Hippocampal formation (tissue), 2 donors: ENCODE measurements at regions not wholly inside any gene's neighbourhood (a gene's known extent, or its start where the extent isn't known, plus 50 kb on each side); places are given as distances from the start of the nearest gene placed in this dataset.
"Not testable (repeated sequence)": the region's sequence is repeated elsewhere in the genome, so short reads cannot be mapped to it uniquely, and the experiment has no call there.

ENCODE experiments used
- DNase-seq, 2 donors: peaks; one replicate each; lab custom pipeline; 2025; lab: John Stamatoyannopoulos, UW

DNA sequence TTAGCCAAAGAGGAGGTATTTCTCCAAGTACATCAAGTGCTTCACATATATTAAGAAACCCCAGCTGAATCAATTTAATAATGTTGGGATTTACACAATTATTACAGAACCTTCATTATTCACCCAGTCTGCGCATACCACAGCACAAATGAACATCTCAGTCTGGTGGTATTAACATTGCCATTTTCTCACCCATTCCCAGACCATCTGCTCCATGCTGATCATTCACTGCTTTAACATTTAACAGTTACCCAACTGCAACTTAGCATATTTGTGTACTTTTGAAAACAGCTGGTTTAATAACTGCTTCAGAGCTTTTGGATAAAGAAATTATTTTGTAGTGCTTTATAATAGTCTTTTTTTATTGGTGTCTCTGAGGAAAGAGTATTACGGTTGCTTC, 1072.1 kb downstream of the NXPH1 start:
- DNase-seq = no peak

DNA sequence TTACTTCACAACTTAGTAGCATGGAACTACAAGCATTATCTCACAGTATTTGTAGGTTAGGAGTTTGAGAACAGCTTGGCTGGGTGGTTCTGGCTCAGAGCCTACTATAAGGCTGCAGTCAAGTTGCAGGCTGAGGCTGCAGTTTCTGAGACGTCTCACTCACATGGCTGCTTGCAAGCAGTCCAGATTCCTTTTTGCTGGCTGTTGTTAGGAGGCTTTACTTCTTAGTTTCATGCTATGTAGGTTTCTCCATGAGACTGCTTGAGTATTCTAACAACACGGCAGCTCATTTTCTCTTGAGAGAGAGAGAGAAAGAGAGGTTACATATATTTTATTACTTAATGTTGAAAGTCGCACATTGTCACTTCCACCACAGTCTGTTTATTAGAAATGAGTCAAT, 1073.9 kb downstream of the NXPH1 start:
- no peak for DNase-seq

DNA sequence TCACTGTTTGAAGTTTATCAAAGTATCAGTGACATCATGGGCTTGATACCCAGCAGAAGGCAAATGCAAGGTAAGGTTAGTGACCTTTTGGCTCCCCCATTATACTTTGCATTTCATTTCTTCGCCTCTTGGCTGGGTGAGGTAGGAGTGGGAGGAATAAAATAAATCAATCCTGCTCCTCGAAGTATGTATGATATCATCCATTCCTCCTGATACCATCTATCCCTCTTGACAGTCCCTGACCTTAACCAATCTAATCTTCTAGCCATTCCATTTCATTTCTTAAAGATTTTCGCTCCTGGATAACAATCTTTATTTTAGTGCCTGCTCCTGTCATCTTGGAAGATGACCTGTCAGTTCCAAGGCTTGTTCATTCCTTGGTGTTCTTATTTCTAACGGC, 1083.3 kb downstream of the NXPH1 start:
- DNase-seq = no peak

DNA sequence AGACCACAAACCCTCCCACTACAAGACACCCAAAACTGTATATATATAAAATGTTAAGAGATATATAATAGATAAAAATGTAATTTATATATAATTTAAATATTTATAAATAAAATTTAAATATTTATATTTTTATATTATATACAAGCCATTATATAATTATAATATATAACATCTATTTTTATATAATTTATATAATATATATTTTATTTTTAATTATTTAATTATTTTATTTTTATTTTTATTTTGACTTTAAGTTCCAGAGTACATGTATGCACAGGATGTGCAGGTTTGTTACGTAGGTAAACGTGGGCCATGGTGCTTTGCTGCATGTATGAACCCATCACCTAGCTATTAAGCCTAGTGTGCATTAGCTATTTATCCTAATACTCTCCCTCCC, 1090.2 kb downstream of the NXPH1 start:
- DNase-seq = no peak

DNA sequence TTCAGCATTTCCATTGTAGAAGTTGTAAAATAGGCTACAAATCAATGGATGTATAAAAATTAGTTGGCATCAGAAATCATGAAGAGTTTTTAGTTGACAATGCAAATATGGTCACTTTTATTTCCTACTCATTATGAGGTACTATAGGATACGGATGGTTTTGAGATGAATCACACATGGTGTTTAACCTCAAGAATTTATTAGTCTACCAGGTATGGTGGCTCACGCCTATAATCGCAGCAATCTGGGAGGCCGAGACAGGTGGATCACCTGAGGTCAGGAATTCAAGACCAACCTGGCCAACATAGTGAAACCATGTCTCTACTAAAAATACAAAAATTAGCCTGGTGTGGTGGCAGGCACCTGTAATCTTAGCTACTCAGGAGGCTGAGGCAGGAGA, 1119.0 kb downstream of the NXPH1 start:
- not testable (repeated sequence) for DNase-seq

DNA sequence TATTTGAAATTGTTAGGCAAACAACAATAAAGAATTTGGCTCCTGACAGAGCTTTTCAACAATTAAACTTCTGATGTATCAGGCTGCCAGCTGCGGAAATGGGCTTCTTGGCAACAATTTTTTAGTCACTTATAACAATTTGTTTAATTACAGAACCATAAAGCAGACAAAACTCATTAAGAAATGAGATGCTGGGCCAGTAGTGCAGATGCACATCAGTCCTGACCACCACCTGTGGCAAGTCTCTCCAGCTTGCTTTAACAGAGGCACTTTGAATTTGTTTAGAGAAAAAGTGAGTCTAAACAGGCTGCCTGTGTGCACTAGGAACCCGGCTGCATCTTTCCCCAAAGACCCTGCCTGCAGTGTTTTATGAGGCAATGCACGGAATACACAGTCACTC, 1124.4 kb downstream of the NXPH1 start:
- no peak for DNase-seq

DNA sequence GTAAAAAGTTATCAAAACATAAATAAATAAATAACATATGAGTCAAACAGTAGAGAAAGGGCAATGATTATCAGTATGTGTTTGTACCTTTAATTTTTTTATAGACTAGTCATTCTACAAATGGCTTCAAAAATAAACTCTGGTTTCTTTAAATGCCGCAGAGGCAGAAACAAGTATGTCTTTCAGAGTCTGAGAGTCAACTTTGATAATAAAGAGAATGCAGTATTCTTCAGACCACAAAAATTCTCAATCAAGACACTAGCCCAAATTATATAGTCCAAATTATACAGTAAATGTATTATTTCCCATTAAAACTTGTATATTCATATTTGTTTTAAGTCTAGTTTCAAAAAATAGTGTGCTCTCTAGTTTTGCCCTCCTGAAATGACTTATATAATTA, 1142.3 kb downstream of the NXPH1 start:
- no peak for DNase-seq

DNA sequence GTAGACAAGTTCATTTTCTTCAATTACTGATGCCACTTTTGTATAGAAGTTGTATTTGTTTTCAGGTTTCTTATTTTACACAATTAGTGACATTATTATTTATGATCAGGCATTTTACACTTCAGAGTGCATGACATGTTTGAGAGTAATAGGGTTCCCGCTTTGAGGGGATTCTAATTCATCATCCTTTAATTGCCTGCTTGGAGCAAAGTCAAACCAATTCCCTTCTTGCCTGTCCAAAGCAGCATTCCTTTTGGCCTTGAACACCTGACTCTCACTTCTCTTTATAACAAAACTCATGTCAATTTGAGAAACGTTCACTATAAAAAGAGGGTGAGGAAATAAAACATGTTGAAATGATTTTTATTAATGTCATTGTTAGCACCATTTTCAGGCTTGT, 1149.4 kb downstream of the NXPH1 start:
- no peak for DNase-seq

DNA sequence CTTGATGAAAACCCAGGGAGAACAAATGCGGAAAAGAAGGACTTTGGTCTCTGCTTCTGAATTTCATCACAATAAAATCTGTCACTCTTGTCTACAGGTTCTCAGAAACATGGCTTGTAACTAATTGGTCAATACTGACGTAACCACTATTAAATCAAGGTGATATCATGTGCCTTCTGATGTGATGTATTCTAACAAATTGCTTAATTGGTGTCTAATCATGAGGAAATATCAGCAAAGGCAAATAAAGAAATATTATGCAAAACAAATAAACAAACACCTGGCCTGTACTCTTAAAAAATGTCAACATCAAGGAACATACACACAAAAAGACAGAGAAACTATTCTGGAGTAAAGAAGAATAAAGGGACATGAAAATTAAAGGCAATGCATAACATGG, 1165.0 kb downstream of the NXPH1 start:
- DNase-seq = no peak

DNA sequence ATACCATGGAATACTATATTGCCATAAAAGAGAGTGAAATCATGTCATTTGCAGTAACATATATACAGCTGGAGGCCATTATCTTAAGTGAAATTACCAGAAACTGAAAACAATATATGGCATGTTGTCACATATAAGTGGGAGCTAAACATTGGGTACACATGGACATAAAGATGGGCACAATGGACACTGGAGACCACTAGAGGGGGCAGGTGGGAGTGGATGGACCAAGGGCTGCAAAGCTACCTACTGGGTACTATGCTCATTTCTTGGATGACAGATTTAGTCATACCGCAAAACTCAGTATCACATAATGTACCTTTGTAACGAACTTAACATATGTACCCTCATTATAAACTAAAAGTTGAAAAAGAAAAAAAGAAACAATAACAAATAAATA, 1167.6 kb downstream of the NXPH1 start:
- DNase-seq = no peak

DNA sequence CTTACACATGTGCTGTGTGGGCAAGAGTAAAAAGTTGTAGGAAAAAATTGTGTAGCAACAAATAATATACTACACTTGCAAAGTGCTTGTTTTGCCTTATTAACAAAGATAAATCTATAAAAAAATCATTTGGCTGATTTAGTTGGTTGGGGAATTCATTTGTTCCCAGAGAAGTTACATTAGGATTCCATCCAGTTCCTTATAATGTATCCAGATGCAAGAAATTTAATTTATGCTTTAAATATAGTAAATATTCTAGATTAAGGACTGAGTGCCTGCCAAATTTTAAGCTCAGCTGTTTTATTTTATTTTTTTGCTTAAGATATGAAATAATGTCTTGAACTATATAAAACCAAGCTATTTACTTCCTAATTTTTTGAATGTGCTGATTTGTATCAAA, 1169.9 kb downstream of the NXPH1 start:
- no peak for DNase-seq

DNA sequence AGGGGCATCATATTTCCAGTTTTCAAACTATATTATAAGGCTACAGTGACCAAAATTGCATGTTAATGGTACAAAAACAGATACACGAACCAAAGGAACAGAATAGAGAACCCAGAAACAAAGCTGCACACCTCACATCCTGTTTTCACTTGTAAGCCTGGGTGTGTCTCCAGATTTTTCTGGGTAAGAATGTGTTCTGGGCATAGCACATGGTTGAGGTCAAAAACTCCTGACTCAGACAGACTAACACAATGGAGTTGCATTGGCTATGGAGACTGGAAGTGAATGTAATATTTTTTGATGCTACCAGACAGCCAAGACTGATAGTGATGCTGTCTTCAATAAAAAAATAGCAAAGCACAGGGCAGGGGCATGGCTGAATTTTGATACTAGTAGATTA, 1175.2 kb downstream of the NXPH1 start:
- DNase-seq = no peak

DNA sequence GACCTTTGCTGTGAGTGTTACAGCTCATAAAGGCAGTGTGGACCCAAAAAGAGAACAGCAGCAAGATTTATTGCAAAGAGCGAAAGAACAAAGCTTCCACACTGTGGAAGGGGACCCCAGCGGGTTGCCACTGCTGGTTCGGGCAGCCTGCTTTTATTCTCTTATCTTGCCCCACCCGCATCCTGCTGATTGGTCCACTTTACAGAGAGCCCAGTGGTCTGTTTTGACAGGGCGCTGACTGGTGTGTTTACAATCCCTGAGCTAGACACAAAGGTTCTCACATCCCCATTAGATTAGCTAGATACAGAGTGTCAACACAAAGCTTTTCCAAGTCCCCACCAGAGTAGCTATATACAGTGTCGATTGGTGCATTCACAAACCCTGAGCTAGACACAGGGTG, 1187.5 kb downstream of the NXPH1 start:
- not testable (repeated sequence) for DNase-seq

DNA sequence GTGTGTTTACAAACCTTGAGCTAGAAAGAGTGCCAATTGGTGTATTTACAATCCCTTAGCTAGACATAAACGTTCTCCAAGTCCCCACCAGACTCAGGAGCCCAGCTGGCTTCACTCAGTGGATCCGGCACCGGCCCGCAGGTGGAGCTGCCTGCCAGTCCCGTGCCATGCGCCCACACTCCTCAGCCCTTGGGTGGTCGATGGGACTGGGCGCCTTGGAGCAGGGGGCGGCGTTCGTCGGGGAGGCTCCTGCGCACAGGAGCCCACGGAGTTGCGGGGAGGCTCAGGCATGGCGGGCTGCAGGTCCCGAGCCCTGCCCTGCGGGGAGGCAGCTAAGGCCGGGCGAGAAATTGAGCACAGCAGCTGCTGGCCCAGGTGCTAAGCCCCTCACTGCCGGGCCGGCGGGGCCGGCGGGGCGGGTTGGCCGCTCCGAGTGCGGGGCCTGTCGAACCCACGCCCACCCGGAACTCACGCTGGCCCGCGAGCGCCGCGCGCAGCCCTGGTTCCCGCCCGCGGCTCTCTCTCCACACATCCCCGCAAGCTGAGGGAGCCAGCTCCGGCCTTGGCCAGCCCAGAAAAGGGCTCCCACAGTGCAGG, 1188.0 kb downstream of the NXPH1 start:
- not testable (repeated sequence) for DNase-seq

DNA sequence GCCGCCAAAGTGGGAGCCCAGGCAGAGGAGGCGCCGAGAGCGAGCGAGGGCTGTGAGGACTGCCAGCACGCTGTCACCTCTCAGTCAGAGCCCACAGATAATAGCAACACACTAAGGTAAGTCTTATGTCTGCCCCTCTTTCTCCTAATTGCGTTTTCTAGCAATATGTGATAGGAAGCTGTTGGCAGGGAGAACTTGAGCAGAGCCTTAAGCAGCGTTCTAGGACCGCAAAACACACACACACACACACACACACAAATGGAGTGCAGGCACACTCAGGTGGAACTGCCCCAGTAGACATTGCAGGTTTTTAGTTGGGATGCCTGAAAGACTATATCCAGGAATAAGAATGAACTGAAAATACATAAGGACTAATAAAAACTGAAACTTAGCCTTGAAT, 1188.5 kb downstream of the NXPH1 start:
- no peak for DNase-seq

DNA sequence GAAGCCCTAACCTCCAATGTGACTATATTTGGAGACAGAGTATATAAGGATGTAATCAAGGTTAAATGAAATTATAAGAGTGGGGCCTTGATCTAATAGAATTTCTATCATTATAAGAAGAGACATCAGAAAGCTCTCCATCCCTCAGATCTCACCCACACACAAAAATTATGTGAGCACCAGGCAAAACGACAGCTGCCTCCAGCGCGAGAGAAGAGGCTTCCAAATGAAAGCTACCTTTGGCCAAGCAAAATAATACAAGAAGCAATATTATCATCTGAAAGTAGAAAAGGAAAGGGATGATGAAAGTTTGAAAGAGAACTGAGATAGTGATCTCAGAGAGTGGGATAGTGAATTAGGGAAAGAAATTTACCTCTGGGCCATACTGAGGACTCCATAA, 1192.5 kb downstream of the NXPH1 start:
- DNase-seq = no peak

DNA sequence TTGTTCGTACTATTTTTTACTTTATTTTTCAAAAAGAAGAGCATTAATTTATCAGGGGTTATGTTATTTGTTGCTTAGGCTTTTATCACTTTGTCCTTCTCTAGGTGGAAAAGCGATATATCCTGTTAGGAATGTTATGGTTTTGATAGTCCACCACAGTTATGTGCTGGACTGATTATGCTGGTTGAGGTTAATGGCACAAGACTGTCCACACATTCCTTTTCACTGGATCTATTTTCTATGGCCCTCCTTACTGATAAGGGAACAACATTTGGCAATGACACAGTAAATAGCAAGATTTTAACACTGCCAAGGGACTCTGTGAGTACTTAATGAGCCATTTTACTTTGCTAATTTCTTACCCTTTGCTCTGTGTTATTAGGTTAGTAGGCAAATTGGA, 1212.3 kb downstream of the NXPH1 start:
- DNase-seq = no peak

DNA sequence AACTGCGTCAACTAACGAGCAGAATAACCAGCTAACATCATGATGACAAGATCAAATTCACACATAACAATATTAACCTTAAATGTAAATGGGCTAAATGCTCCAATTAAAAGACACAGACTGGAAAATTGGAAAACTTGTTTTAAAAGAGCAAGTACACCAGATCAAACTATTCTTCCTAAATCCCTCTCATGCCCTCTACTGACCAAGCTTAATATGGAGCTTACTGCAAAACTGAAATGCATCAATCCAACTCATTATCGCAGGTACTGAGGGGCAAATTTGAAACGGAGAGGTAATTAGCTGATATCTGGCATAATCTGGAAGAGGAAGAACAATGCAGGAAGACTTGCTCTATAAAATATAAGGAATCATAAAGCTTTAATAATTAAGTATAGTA, 1223.8 kb downstream of the NXPH1 start:
- DNase-seq = no peak

DNA sequence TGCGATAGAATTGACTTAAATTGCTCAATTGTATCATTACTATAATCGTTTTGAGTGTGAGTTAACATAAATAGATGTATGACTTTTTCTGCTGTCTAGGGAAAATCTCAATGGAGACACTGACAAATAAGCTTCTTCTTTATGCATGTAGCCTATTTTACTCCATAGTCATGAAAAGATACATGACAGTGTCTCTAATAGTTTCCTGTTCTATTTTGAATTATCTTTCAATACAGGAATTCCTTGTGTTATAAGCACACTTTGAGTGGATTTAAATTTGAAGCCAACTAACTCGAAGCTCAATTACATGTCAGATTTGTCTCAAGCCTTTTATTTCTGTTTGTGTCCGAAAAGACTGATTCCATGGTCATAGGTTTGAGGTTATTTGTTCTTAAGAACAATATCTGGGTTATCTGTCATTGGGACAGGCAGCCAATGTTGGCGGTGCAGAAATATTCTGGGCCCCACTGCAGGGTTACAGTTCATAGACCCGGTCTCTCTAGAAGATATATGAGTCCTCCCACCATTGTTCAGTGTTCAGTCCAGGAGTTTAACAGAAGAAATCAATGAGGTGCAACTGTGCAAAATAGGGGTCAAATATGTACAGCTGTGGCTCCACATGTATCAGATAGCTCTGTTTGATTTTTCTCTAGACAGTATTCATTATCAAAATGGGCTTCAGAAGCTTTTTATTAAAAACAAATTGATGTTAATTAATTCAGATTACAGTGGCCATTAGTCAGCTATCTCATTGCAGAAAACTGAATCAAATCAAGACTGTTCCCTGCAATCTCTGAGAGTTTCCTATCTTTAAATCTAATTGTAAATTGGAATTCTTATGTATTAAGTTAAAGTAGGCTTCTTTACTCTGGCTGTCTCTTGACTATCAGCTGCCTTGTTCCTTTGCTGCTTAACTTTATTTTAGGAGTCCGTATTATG, 1238.8 kb downstream of the NXPH1 start:
- no peak for DNase-seq

DNA sequence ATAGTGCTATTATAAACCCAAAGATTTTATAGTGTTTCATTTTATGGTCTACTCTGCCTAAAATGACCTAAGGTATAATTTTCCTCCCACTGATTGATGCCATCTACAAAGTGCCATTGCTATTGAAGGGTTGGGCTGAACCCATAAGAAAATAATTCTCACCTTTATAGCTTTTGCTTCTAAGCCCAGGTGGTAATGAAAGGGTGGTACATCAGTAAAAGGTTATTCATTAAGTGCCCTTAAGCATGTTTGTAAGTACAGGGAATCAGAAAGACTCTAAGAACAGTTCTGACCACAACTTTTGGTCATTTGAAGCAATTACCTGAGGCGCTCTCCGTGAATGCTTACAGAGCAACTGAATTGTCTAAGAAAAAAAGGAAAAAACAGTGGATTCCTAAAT, 1247.3 kb downstream of the NXPH1 start:
- DNase-seq = no peak

DNA sequence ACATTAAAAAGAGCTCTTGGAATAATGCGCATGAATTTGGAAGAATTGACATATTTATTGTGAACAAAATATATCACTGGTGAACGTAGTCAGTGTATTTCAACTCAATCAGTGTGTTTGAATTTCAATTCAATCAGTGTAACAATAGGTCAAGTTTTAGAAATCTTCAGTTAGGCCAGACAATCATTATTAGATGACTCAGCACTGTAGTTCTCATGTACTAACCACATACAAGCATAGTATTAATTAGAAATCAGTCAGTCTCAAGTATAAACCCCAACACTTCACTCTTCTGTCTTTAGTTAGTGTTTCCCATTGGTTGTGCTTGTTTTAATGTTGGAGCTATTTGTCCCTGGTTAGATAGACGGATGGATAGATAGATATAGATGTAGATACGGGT, 1247.9 kb downstream of the NXPH1 start:
- no peak for DNase-seq

DNA sequence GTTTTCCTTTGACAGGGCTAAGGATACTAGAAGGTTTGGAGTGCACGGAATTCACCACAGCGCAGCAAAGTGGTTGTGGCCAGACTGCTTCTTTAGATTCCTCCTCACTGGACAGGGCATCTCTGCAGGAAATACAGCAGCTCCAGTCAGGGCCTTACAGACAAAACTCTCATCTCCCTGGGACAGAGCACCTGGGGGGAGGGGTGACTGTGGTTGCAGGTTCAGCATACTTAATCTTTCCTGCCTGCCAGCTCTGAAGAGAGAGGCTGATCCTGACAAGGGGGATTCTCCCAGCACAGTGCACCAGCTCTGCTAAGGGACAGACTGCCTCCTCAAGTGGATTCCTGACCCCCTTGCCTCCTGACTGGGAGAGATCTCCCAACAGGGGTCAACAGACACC, 1257.9 kb downstream of the NXPH1 start:
- no peak for DNase-seq

DNA sequence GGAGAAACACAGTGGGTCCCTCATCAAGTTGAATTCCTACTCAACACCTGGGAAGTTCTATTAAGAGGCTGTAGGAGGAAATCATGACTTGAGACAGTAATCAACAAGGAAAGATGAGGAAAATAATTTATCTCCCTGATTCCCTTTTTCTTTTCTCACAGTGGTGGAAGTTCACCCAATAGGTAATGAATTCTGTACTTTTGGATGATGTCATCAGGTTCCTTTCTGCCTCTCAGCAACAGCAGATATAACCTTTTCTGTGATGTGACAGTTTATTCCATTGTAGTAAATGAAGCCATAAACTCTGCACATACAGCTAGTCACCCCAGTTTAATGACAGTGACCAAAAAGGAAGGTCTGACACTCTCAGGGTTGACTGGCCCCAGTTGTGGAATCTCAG, 1265.0 kb downstream of the NXPH1 start:
- no peak for DNase-seq

DNA sequence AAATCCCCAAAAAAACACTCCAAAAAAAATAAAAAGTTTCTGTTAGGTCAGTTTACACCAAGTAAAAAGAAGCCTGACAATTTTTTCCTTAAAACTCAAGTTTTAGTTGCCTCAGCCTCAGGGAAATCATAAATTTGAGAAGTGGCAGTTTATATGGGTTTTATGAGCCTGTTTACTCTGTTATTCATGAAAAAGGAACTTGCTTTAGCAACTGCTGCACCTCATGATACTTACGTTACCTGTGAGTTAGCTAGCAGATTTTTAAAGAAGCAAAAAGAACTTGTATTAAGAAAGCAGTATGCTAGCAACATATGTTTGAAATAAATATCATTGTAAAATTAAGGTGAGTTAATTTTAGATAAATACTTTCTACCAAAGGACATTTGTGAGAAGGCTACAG, 1264.5 kb upstream of the PHF14 start:
- no peak for DNase-seq
